ENCODE measurements at regions not wholly inside any gene's neighbourhood (a gene's known extent, or its start where the extent isn't known, plus 50 kb on each side); places are given as distances from the start of the nearest gene placed in this dataset.

GRCh38 chr10:81027706-81028105, 490.0 kb downstream of the SH2D4B start:
- no peaks in the 10 kb centered on the region for H3K36me3 ChIP-seq (ENCODE audit: control insufficient read depth, insufficient read depth, low read length)
- WGBS, 2 experiments (ENCODE audit: extremely low coverage in 2 of 2, insufficient read length in 1 of 2) = 63% methylated on average over 2 of the region's 4 CpGs; no CpG with 5 or more reads in 1 of the 2 experiments
- no peaks in the 10 kb centered on the region for H3K79me1 ChIP-seq (ENCODE audit: low read depth in 1 of 2, low read length in 2 of 2)
- no peak overlapping the region for H2BK15ac ChIP-seq (ENCODE audit: low read depth, low read length)
- no peak overlapping the region for H3K56ac ChIP-seq (ENCODE audit: extremely low read depth, insufficient read depth, low read length)
- no peaks in the 10 kb centered on the region for H4K20me1 ChIP-seq (ENCODE audit: insufficient read depth, low read length)
- CTCF ChIA-PET = no interaction called here
- H3K18ac ChIP-seq (ENCODE audit: low read depth, low read length) = no peak overlapping the region
- dilution Hi-C loops (cut with HindIII; ENCODE audit: low sequenced_read_pairs, unreplicated experiment) = no loop called here
- ATAC-seq (ENCODE audit: low read depth) (no peak), DNase-seq (no peak)
- H3K4me3 ChIP-seq (ENCODE audit: insufficient read depth, low read depth, low read length) = no peak overlapping the region
- POLR2A ChIA-PET (ENCODE audit: unreplicated experiment) = no interaction called here
- in situ Hi-C loops (cut with MboI; ENCODE audit: low sequenced_read_pairs) = no loop called here
- H3K27ac ChIP-seq (ENCODE audit: insufficient read depth, low read length) = no peak overlapping the region
- H3K9me3 ChIP-seq (ENCODE audit: control insufficient read depth, insufficient read depth, low read length) = peaks cover 9% of the 10 kb centered on the region; the same call in 1 of the 2 replicates
- no peak overlapping the region for H3K4ac ChIP-seq (ENCODE audit: low read depth, low read length)
- no peak overlapping the region for H3K4me2 ChIP-seq (ENCODE audit: low read depth, low read length)
- no peak overlapping the region for H2AFZ ChIP-seq (replicated peaks; ENCODE audit: low read length, poor library complexity)
- no peaks in the 10 kb centered on the region for H3K4me1 ChIP-seq (ENCODE audit: control insufficient read depth, insufficient read depth, low read length)
- H2AK9ac ChIP-seq (replicated peaks; ENCODE audit: low read depth, low read length, poor library complexity) = no peak overlapping the region
- intact Hi-C loops (cut with micrococcal nuclease) = no loop called here
- TF ChIP-seq CHD1 (IDR thresholded peaks at IDR 0.05; ENCODE audit: low read depth, low read length) = no peak
- TF ChIP-seq CEBPB (IDR thresholded peaks at IDR 0.05; ENCODE audit: low read depth, low read length) = no peak
- no peak for TF ChIP-seq RFX5 (IDR thresholded peaks at IDR 0.05; ENCODE audit: low read depth, low read length)
- TF ChIP-seq SMC3 (IDR thresholded peaks at IDR 0.05; ENCODE audit: low read depth, low read length) = no peak
- no peak for TF ChIP-seq NFE2L2 (IDR thresholded peaks at IDR 0.05; ENCODE audit: low read depth, low read length)
- TF ChIP-seq FOS (IDR thresholded peaks at IDR 0.05; ENCODE audit: low read depth, low read length) = no peak
- no peak for TF ChIP-seq CTCF (conservative IDR thresholded peaks at IDR 0.05; ENCODE audit: low read depth, low read length)
- TF ChIP-seq USF2 (IDR thresholded peaks at IDR 0.05; ENCODE audit: low read depth, low read length) = no peak
- TF ChIP-seq POLR2A (IDR thresholded peaks at IDR 0.05; ENCODE audit: low read depth, low read length) = no peak
- no peak for TF ChIP-seq BHLHE40 (IDR thresholded peaks at IDR 0.05; ENCODE audit: low read depth, low read length)
- no peak for TF ChIP-seq MXI1 (IDR thresholded peaks at IDR 0.05; ENCODE audit: borderline replicate concordance, low read depth, low read length)
- no peak for TF ChIP-seq ELK1 (IDR thresholded peaks at IDR 0.05; ENCODE audit: borderline replicate concordance, low read depth, low read length)
- TF ChIP-seq MAFK (IDR thresholded peaks at IDR 0.05; ENCODE audit: low read depth, low read length) = no peak
- no peak for TF ChIP-seq RCOR1 (IDR thresholded peaks at IDR 0.05; ENCODE audit: insufficient replicate concordance, low read length)
- no peak for TF ChIP-seq MAZ (IDR thresholded peaks at IDR 0.05; ENCODE audit: borderline replicate concordance, low read depth, low read length)
- no peak for TF ChIP-seq RAD21 (IDR thresholded peaks at IDR 0.05; ENCODE audit: low read length)
- H2BK20ac ChIP-seq (ENCODE audit: low read depth, low read length) = no peak overlapping the region
- H3K23ac ChIP-seq (ENCODE audit: low read depth, low read length) = no peak overlapping the region
- no TSS peak for BruUV-seq (replicated peaks)
- H3K14ac ChIP-seq (replicated peaks; ENCODE audit: low read depth, low read length) = no peak overlapping the region
- no peak overlapping the region for H4K8ac ChIP-seq (ENCODE audit: low read depth in 2 of 2, low read length in 2 of 2)
- no peak overlapping the region for H2BK5ac ChIP-seq (ENCODE audit: low read depth, low read length, poor library complexity, severe bottlenecking)
- no peaks in the 10 kb centered on the region for H3K27me3 ChIP-seq (ENCODE audit: control insufficient read depth, insufficient read depth, low read length)
- H3K9ac ChIP-seq (ENCODE audit: low read depth, low read length) = no peak overlapping the region
- no peak overlapping the region for H4K5ac ChIP-seq (ENCODE audit: low read depth, low read length)
- no peak overlapping the region for H4K91ac ChIP-seq (ENCODE audit: insufficient read depth, low read depth, low read length)
- H2AK5ac ChIP-seq (ENCODE audit: low read depth, low read length) = no peak overlapping the region
- H2BK120ac ChIP-seq (ENCODE audit: low read depth, low read length) = no peak overlapping the region
- H3K9me1 ChIP-seq (ENCODE audit: insufficient read depth, low read length) = no peaks in the 10 kb centered on the region

Measured in IMR-90 (cell line).